Uterus (tissue), 2 donors: ENCODE measurements at regions not wholly inside any gene's neighbourhood (a gene's known extent, or its start where the extent isn't known, plus 50 kb on each side); places are given as distances from the start of the nearest gene placed in this dataset.

Source experiments
- CTCF ChIP-seq, 4 experiments: fragments of 200-600 bp in 2 of 4; fragments of 450-650 bp in 2 of 4; sonication (generic) in 2 of 4; IDR thresholded peaks; one replicate each; pipeline ENCODE4 v1.5.1; 2016 to 2019; ENCODE audit warnings: antibody characterized with exemption in 4 of 4, mild to moderate bottlenecking in 2 of 4, moderate library complexity in 1 of 4
- POLR2A ChIP-seq, 2 donors: fragments of 450-650 bp; IDR thresholded peaks; one replicate each; pipeline ENCODE4 v1.6.1; 2016; ENCODE audit warnings: antibody characterized with exemption in 2 of 2, mild to moderate bottlenecking in 1 of 2, moderate library complexity in 1 of 2

DNA sequence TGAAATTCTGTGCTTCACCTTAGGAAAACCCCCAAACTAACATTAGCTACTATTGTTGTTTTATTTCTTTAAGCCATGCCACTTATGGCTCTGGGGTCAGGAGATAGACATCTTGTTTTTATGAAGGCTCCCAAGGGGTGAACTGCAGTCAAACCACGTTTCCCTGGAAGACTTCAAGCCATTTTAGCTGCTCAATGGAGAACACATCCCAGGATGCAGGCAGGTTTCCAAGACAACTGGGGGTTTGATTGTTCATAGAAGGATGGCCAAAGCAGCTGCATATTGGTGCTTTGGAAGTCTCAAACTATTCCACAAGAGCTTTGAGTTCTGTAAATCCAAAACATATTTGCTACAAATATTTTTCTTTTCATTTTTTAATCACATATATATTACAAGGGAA is 818.0 kb downstream of the MAFB start:
- TF ChIP-seq CTCF (IDR thresholded peaks at IDR 0.05) (no peak), POLR2A (IDR thresholded peaks at IDR 0.05) (no peak)
